ENCODE measurements at regions not wholly inside any gene's neighbourhood (a gene's known extent, or its start where the extent isn't known, plus 50 kb on each side); places are given as distances from the start of the nearest gene placed in this dataset.

- no peaks in the 10 kb centered on the region for H3K27me3 ChIP-seq (ENCODE audit: control insufficient read depth, insufficient read depth, low read length)
- H3K4me1 ChIP-seq (ENCODE audit: control insufficient read depth, low read depth, low read length): peaks cover 8% of the 10 kb centered on the region
- H3K27ac ChIP-seq (ENCODE audit: low read length): no peak overlapping the region
- H3K4me3 ChIP-seq (ENCODE audit: low read length): no peak overlapping the region
- H3K36me3 ChIP-seq (ENCODE audit: control insufficient read depth, low read depth, low read length): no peaks in the 10 kb centered on the region
- H3K9ac ChIP-seq (ENCODE audit: low read length): no peak overlapping the region
- no peaks in the 10 kb centered on the region for H3K9me3 ChIP-seq (ENCODE audit: control insufficient read depth, low read depth, low read length)
Observed at GRCh38 chr12:130076752-130077151, 85.5 kb upstream of the FZD10 start.

GRCh38 chr12:130078852-130079251 lies 83.4 kb upstream of the FZD10 start:
- H3K9ac ChIP-seq (ENCODE audit: low read length): no peak overlapping the region
- no peaks in the 10 kb centered on the region for H3K27me3 ChIP-seq (ENCODE audit: control insufficient read depth, insufficient read depth, low read length)
- H3K36me3 ChIP-seq (ENCODE audit: control insufficient read depth, low read depth, low read length): no peaks in the 10 kb centered on the region
- H3K9me3 ChIP-seq (ENCODE audit: control insufficient read depth, low read depth, low read length): no peaks in the 10 kb centered on the region
- no peak overlapping the region for H3K27ac ChIP-seq (ENCODE audit: low read length)
- H3K4me3 ChIP-seq (ENCODE audit: low read length): no peak overlapping the region
- H3K4me1 ChIP-seq (ENCODE audit: control insufficient read depth, low read depth, low read length): peaks cover 8% of the 10 kb centered on the region

DNA sequence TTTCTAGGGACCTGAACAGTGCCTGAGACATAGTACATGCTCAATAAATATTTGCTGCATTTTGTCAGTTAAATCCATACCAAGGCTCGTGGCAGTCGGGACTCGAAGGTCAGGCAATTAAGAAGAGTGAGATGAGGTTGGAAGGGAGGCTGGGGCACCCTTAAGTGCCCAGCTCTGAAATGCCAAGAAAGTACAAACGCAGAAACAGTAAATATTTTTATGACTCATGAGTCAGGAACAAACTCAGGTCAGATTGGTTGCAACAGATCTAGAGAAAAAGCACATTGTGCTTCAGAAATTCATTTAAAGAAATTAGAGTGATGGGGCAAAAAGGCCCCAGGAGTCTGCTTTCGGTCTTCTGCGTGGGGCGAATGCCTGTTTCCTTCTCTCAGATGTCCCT lies 83.0 kb upstream of the FZD10 start:
- no peaks in the 10 kb centered on the region for H3K27me3 ChIP-seq (ENCODE audit: control insufficient read depth, insufficient read depth, low read length)
- H3K4me3 ChIP-seq (ENCODE audit: low read length): no peak overlapping the region
- H3K27ac ChIP-seq (ENCODE audit: low read length): no peak overlapping the region
- H3K4me1 ChIP-seq (ENCODE audit: control insufficient read depth, low read depth, low read length): peaks cover 8% of the 10 kb centered on the region
- no peaks in the 10 kb centered on the region for H3K9me3 ChIP-seq (ENCODE audit: control insufficient read depth, low read depth, low read length)
- no peaks in the 10 kb centered on the region for H3K36me3 ChIP-seq (ENCODE audit: control insufficient read depth, low read depth, low read length)
- H3K9ac ChIP-seq (ENCODE audit: low read length): no peak overlapping the region

DNA sequence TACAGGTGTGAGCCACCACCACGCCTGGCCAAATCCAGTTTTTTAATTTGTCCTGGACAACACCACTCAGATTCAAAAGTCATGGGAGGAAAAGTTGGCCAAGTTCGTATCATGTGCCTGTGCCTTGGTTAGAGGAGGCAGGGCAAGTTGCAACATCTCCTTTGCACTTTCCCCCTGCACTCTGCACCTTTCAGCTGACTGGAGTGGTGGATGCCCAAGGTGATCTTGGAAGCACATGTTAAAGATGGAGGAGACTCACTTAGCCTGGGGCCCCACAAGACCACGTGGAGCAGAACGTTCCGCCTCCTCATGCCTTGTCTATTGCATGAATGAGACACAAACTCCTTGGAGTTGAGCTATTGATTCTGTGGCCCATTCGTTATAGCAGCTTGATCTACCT lies 82.1 kb upstream of the FZD10 start:
- no peaks in the 10 kb centered on the region for H3K9me3 ChIP-seq (ENCODE audit: control insufficient read depth, low read depth, low read length)
- H3K4me1 ChIP-seq (ENCODE audit: control insufficient read depth, low read depth, low read length): peaks cover 8% of the 10 kb centered on the region
- H3K27me3 ChIP-seq (ENCODE audit: control insufficient read depth, insufficient read depth, low read length): no peaks in the 10 kb centered on the region
- H3K9ac ChIP-seq (ENCODE audit: low read length): no peak overlapping the region
- no peak overlapping the region for H3K4me3 ChIP-seq (ENCODE audit: low read length)
- H3K27ac ChIP-seq (ENCODE audit: low read length): no peak overlapping the region
- H3K36me3 ChIP-seq (ENCODE audit: control insufficient read depth, low read depth, low read length): no peaks in the 10 kb centered on the region

DNA sequence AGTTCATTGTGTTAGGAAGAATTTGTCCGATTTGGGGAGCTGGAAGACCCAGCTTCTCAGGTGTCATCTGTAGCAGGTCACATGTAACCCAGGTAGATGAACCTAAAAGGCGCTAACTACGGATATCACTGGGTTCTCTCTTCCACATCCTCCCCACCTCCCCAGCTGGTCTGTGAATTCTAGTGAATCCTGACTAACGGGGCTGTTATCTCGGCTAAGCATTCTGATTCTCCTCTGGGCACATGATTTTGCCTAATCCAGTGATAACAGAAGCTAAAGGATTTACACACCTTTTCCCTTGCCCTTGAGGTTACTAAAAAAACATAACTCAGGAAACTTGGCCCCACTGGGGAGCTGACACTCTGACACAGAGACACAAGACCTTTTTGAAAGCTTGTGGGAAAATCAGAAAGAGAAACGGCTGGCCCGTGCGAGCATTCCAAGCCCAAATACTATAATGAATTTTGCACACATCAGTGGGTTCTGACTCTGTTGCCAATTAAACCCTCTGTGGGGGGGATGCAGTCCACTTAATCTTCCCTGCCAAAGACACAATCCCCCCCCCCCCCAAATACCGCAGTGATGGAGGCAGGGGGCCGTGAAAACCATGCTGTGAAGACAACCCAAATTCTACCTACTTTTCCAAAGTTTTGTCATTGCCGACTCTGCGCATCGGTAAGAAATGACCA lies 81.0 kb upstream of the FZD10 start:
- H3K4me1 ChIP-seq (ENCODE audit: control insufficient read depth, low read depth, low read length): no peaks in the 10 kb centered on the region
- no peaks in the 10 kb centered on the region for H3K36me3 ChIP-seq (ENCODE audit: control insufficient read depth, low read depth, low read length)
- H3K9ac ChIP-seq (ENCODE audit: low read length): no peak overlapping the region
- H3K4me3 ChIP-seq (ENCODE audit: low read length): no peak overlapping the region
- H3K27ac ChIP-seq (ENCODE audit: low read length): no peak overlapping the region
- H3K27me3 ChIP-seq (ENCODE audit: control insufficient read depth, insufficient read depth, low read length): no peaks in the 10 kb centered on the region
- H3K9me3 ChIP-seq (ENCODE audit: control insufficient read depth, low read depth, low read length): no peaks in the 10 kb centered on the region

DNA sequence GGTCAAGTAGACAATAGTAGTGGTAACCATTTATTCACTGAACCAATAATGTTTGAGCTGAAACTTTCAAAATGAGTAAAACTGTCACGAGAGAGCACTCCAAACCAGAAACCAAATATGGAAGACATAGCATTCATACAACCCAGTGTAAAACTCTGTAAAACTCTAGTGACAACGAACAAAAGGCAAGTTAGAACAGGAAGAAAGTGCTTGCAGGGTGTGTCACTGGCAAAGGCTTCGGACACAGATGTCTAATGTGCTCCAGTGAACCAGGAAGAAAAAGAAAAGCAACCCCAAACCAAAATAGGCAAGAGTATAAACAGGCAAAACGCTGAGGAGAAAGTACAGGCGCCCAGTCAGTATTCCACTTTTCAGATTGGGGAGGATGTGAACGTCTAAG lies 79.3 kb upstream of the FZD10 start:
- H3K4me3 ChIP-seq (ENCODE audit: low read length): no peak overlapping the region
- peaks cover 6% of the 10 kb centered on the region for H3K4me1 ChIP-seq (ENCODE audit: control insufficient read depth, low read depth, low read length)
- no peaks in the 10 kb centered on the region for H3K9me3 ChIP-seq (ENCODE audit: control insufficient read depth, low read depth, low read length)
- H3K27ac ChIP-seq (ENCODE audit: low read length): no peak overlapping the region
- H3K36me3 ChIP-seq (ENCODE audit: control insufficient read depth, low read depth, low read length): no peaks in the 10 kb centered on the region
- peaks cover 9% of the 10 kb centered on the region for H3K27me3 ChIP-seq (ENCODE audit: control insufficient read depth, insufficient read depth, low read length)
- H3K9ac ChIP-seq (ENCODE audit: low read length): no peak overlapping the region

DNA sequence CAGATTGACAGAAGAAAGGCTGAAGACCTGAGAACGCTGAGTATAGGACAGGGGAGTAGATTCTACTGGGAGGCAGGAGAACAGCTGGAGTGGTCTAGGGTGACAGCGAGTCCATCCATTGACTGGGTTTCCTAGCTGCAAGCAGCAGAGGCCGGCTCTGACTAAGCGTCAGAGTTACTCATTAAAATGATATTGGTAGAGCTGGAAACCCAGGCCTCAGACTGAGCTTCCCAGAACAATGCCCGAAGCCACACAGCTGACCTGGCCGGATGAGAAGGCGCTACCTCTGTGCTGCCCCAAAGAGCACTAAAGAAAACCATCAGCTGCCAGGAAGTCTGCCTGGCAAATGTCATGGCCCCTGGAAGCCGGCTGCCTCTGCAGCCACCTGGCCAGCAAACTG lies 78.5 kb upstream of the FZD10 start:
- H3K9me3 ChIP-seq (ENCODE audit: control insufficient read depth, low read depth, low read length): no peaks in the 10 kb centered on the region
- no peak overlapping the region for H3K27ac ChIP-seq (ENCODE audit: low read length)
- H3K9ac ChIP-seq (ENCODE audit: low read length): no peak overlapping the region
- H3K4me1 ChIP-seq (ENCODE audit: control insufficient read depth, low read depth, low read length): peaks cover 6% of the 10 kb centered on the region
- peaks cover 9% of the 10 kb centered on the region for H3K27me3 ChIP-seq (ENCODE audit: control insufficient read depth, insufficient read depth, low read length)
- H3K4me3 ChIP-seq (ENCODE audit: low read length): no peak overlapping the region
- no peaks in the 10 kb centered on the region for H3K36me3 ChIP-seq (ENCODE audit: control insufficient read depth, low read depth, low read length)

GRCh38 chr12:130084359-130084758 lies 77.9 kb upstream of the FZD10 start:
- Histone ChIP-seq H3K4me3 (ENCODE audit: low read length) (no peak overlapping the region), H3K27me3 (ENCODE audit: control insufficient read depth, insufficient read depth, low read length) (peaks cover 9% of the 10 kb centered on the region)

GRCh38 chr12:130086248-130086647 lies 76.0 kb upstream of the FZD10 start:
- H3K27ac ChIP-seq (ENCODE audit: low read length): no peak overlapping the region
- peaks cover 9% of the 10 kb centered on the region for H3K27me3 ChIP-seq (ENCODE audit: control insufficient read depth, insufficient read depth, low read length)
- no peaks in the 10 kb centered on the region for H3K9me3 ChIP-seq (ENCODE audit: control insufficient read depth, low read depth, low read length)
- no peak overlapping the region for H3K4me3 ChIP-seq (ENCODE audit: low read length)
- no peak overlapping the region for H3K9ac ChIP-seq (ENCODE audit: low read length)
- H3K36me3 ChIP-seq (ENCODE audit: control insufficient read depth, low read depth, low read length): no peaks in the 10 kb centered on the region
- peaks cover 6% of the 10 kb centered on the region for H3K4me1 ChIP-seq (ENCODE audit: control insufficient read depth, low read depth, low read length)

More at GRCh38 chr12:130084359-130084758, 77.9 kb upstream of the FZD10 start:
- Histone ChIP-seq H3K9me3 (ENCODE audit: control insufficient read depth, low read depth, low read length) (no peaks in the 10 kb centered on the region), H3K36me3 (ENCODE audit: control insufficient read depth, low read depth, low read length) (no peaks in the 10 kb centered on the region), H3K27ac (ENCODE audit: low read length) (no peak overlapping the region), H3K4me1 (ENCODE audit: control insufficient read depth, low read depth, low read length) (peaks cover 6% of the 10 kb centered on the region), H3K9ac (ENCODE audit: low read length) (no peak overlapping the region)

GRCh38 chr12:130086797-130087196 lies 75.5 kb upstream of the FZD10 start:
- no peak overlapping the region for H3K27ac ChIP-seq (ENCODE audit: low read length)

DNA sequence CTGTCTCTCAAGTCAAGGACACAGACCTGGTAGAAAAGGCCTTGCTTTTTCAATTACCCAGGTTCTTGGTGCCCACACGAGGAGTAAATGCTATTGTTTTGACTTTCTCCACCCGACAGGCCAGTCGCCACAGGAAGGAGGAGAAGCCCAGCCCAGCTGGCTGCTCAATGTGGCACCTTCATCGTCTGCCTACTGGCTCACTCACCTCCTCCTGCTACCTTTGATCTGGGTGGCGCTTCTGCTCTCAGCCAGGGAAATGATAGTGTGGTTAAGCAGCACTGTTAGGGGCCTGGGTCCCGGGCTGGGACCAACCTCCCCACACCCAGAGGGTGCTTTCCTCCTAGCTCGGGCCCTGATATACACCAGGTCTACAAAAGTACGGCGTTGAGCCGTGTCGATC lies 75.0 kb upstream of the FZD10 start:
- no peaks in the 10 kb centered on the region for H3K36me3 ChIP-seq (ENCODE audit: control insufficient read depth, low read depth, low read length)
- H3K4me3 ChIP-seq (ENCODE audit: low read length): no peak overlapping the region
- H3K9me3 ChIP-seq (ENCODE audit: control insufficient read depth, low read depth, low read length): no peaks in the 10 kb centered on the region
- H3K27ac ChIP-seq (ENCODE audit: low read length): no peak overlapping the region
- peaks cover 6% of the 10 kb centered on the region for H3K4me1 ChIP-seq (ENCODE audit: control insufficient read depth, low read depth, low read length)
- H3K9ac ChIP-seq (ENCODE audit: low read length): no peak overlapping the region
- peaks cover 9% of the 10 kb centered on the region for H3K27me3 ChIP-seq (ENCODE audit: control insufficient read depth, insufficient read depth, low read length)

More at GRCh38 chr12:130086797-130087196, 75.5 kb upstream of the FZD10 start:
- Histone ChIP-seq H3K9ac (ENCODE audit: low read length) (no peak overlapping the region), H3K4me1 (ENCODE audit: control insufficient read depth, low read depth, low read length) (peaks cover 6% of the 10 kb centered on the region), H3K27me3 (ENCODE audit: control insufficient read depth, insufficient read depth, low read length) (peaks cover 9% of the 10 kb centered on the region), H3K9me3 (ENCODE audit: control insufficient read depth, low read depth, low read length) (no peaks in the 10 kb centered on the region), H3K4me3 (ENCODE audit: low read length) (no peak overlapping the region), H3K36me3 (ENCODE audit: control insufficient read depth, low read depth, low read length) (no peaks in the 10 kb centered on the region)

- H3K27ac ChIP-seq (ENCODE audit: low read length): no peak overlapping the region
- H3K4me1 ChIP-seq (ENCODE audit: control insufficient read depth, low read depth, low read length): peaks cover 6% of the 10 kb centered on the region
- H3K36me3 ChIP-seq (ENCODE audit: control insufficient read depth, low read depth, low read length): no peaks in the 10 kb centered on the region
- peaks cover 9% of the 10 kb centered on the region for H3K27me3 ChIP-seq (ENCODE audit: control insufficient read depth, insufficient read depth, low read length)
- no peaks in the 10 kb centered on the region for H3K9me3 ChIP-seq (ENCODE audit: control insufficient read depth, low read depth, low read length)
- H3K9ac ChIP-seq (ENCODE audit: low read length): no peak overlapping the region
- no peak overlapping the region for H3K4me3 ChIP-seq (ENCODE audit: low read length)
Observed at GRCh38 chr12:130088504-130088903, 73.8 kb upstream of the FZD10 start.
